ENCODE measurements at regions not wholly inside any gene's neighbourhood (a gene's known extent, or its start where the extent isn't known, plus 50 kb on each side); places are given as distances from the start of the nearest gene placed in this dataset.

DNA sequence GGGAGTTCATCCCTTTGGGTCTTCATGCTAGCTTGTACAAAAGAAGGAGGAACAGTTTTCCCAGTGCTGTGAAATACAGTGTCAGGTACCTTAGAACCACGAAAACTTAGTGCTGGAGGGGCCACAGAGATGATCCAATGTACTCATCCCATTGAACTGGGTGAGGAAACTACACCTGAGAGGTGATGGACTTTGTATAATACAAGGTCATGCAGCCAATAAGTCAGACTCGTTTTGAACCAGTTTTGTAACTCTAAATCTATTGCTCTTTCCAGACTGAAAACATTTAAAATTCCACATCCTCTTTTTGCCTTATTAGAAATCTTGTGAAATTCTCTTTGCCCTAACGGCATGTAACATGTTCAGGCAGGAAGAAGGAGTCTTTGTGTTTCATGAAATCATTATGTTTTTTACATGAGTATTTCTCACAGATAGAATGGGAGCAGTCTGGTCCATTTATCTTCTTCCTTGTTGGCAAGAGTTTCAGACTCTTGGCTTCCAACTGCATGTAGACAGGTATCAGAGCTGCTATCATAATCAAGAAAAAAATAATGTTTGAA lies 146.8 kb upstream of the FBXL7 start:
- WGBS, 4 donors = 46 to 71% (median 59%) methylated on average over 3 of the region's 3 CpGs

DNA sequence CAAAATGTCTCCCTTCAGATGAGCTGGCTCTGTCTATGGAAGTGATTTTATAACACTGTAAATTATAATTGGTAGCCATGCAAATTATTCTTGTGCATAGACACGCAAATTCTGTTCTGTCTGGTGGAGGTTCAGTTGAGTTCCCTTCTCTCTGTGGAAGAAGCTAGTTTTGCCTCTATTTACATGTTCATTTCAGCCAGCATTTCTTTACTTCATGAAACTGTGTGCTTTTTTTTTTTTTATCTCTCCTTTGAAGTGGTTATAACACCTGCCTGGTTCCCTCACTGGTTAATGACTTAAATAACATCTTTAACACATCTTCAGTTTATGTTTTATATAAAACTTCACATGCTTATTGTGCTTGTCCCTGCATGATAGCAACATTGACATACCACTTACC lies 149.4 kb upstream of the FBXL7 start:
- no peak for DNase-seq
- 71 to 85% (median 78%) methylated on average over 1 of the region's 1 CpG for WGBS, 4 donors
- TF ChIP-seq POLR2A (IDR thresholded peaks at IDR 0.05) = no peak
- TF ChIP-seq, protein P1, sequence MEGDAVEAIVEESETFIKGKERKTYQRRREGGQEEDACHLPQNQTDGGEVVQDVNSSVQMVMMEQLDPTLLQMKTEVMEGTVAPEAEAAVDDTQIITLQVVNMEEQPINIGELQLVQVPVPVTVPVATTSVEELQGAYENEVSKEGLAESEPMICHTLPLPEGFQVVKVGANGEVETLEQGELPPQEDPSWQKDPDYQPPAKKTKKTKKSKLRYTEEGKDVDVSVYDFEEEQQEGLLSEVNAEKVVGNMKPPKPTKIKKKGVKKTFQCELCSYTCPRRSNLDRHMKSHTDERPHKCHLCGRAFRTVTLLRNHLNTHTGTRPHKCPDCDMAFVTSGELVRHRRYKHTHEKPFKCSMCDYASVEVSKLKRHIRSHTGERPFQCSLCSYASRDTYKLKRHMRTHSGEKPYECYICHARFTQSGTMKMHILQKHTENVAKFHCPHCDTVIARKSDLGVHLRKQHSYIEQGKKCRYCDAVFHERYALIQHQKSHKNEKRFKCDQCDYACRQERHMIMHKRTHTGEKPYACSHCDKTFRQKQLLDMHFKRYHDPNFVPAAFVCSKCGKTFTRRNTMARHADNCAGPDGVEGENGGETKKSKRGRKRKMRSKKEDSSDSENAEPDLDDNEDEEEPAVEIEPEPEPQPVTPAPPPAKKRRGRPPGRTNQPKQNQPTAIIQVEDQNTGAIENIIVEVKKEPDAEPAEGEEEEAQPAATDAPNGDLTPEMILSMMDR (IDR thresholded peaks at IDR 0.05) = no peak
- no peaks in the 10 kb centered on the region for H3K4me1 ChIP-seq (replicated peaks in 1 of 2)
- H3K36me3 ChIP-seq (replicated peaks in 1 of 2) = no peaks in the 10 kb centered on the region
- intact Hi-C loops (cut with DNase I) = no loop called here
- H3K9me3 ChIP-seq (replicated peaks in 1 of 3) = no peaks in the 10 kb centered on the region
- H3K27me3 ChIP-seq = no peaks in the 10 kb centered on the region
- no peak overlapping the region for H3K27ac ChIP-seq
- H3K4me3 ChIP-seq = no peak overlapping the region

More for the DNA sequence above, 146.8 kb upstream of the FBXL7 start:
- no peaks in the 10 kb centered on the region for H3K36me3 ChIP-seq (replicated peaks in 1 of 2)
- intact Hi-C loops (cut with DNase I) = no loop called here
- H3K27ac ChIP-seq = no peak overlapping the region
- H3K4me3 ChIP-seq = no peak overlapping the region
- H3K4me1 ChIP-seq (replicated peaks in 1 of 2) = no peaks in the 10 kb centered on the region
- TF ChIP-seq POLR2A (IDR thresholded peaks at IDR 0.05) = no peak
- TF ChIP-seq, protein P1 (IDR thresholded peaks at IDR 0.05) = no peak
- DNase-seq = no peak
- H3K27me3 ChIP-seq = no peaks in the 10 kb centered on the region
- H3K9me3 ChIP-seq (replicated peaks in 1 of 3) = no peaks in the 10 kb centered on the region

DNA sequence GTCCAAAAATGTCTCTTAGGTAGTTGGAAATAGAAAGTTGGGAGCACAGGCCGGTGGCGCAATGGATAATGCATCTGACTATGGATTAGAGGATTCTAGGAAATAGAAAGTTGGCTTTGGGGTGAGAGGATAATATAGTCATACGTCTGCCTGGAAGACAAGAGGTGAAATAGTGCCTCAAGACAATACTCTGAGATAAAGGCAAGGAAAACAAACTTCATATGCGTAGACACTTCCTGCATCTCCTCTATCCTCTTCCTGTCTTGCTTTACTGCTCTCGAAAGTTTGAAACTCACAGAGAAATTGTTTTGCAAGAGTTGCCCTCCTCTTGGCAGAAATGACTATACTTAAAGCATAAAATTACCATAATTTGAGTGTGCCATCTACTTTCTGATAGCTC lies 153.2 kb upstream of the FBXL7 start:
- WGBS, 4 donors = 73 to 80% (median 76%) methylated on average over 5 of the region's 5 CpGs

DNA sequence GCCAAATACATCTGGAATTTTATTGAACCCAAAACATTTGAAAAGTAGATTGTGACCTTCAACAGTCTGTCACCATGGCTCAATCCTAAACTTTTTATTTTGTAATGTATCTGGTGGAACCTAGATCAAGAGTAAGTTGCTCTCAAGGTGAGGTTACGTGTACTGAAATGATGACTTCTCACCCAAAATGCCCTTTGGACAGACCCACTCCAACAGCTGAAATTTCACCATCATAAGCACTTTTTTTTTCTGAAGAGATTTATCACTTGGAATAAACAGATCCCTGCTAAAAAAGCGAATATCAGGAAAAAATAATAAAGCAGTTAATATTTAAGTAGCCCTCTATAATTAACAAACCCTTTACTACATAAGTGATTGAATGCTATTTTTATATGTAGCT lies 155.0 kb upstream of the FBXL7 start:
- DNase-seq = no peak
- H3K9me3 ChIP-seq (replicated peaks in 1 of 3) = no peaks in the 10 kb centered on the region
- no peaks in the 10 kb centered on the region for H3K4me1 ChIP-seq (replicated peaks in 1 of 2)
- no peak overlapping the region for H3K4me3 ChIP-seq
- H3K27ac ChIP-seq = no peak overlapping the region
- 85 to 98% (median 90%) methylated on average over 2 of the region's 2 CpGs for WGBS, 4 donors
- TF ChIP-seq, protein P1 (IDR thresholded peaks at IDR 0.05) = no peak
- no peak for TF ChIP-seq POLR2A (IDR thresholded peaks at IDR 0.05)
- intact Hi-C loops (cut with DNase I) = no loop called here
- no peaks in the 10 kb centered on the region for H3K27me3 ChIP-seq
- H3K36me3 ChIP-seq (replicated peaks in 1 of 2) = no peaks in the 10 kb centered on the region

More for the DNA sequence above, 153.2 kb upstream of the FBXL7 start:
- no peaks in the 10 kb centered on the region for H3K4me1 ChIP-seq (replicated peaks in 1 of 2)
- no peaks in the 10 kb centered on the region for H3K36me3 ChIP-seq (replicated peaks in 1 of 2)
- TF ChIP-seq POLR2A (IDR thresholded peaks at IDR 0.05) = no peak
- TF ChIP-seq, protein P1 (IDR thresholded peaks at IDR 0.05) = no peak
- H3K4me3 ChIP-seq = no peak overlapping the region
- DNase-seq = no peak
- H3K9me3 ChIP-seq (replicated peaks in 1 of 3) = no peaks in the 10 kb centered on the region
- intact Hi-C loops (cut with DNase I) = no loop called here
- no peaks in the 10 kb centered on the region for H3K27me3 ChIP-seq
- no peak overlapping the region for H3K27ac ChIP-seq
